WTC11 (cell line): ENCODE measurements at regions not wholly inside any gene's neighbourhood (a gene's known extent, or its start where the extent isn't known, plus 50 kb on each side); places are given as distances from the start of the nearest gene placed in this dataset.

Experiments
- ATAC-seq: fragments of 200-7000 bp; cut with Tn5 transposase; 2 replicates; pipeline ENCODE4 v1.10.0; 2021; ENCODE audit warnings: mild to moderate bottlenecking, moderate library complexity
- CTCF ChIA-PET: fragments of 300-600 bp; sonication (Branson Sonifier 250); formaldehyde crosslinking; loops from one replicate; lab custom pipeline; 2021; ENCODE audit warnings: antibody characterized with exemption; lab: Charles Lee
- POLR2A ChIA-PET: fragments of 350-600 bp; sonication (Branson Sonifier 250); formaldehyde crosslinking; loops from one replicate; lab custom pipeline; 2021; ENCODE audit warnings: antibody characterized with exemption; lab: Charles Lee
- DNase-seq: peaks from one replicate; pipeline ENCODE4 v3.0.0; 2021; ENCODE audit warnings: low spot score
- H3K27ac Mint-ChIP-seq: 2 replicates; pipeline ENCODE4 v1.8.0; 2021; ENCODE audit warnings: mixed read lengths
- H3K27me3 Mint-ChIP-seq: 2 replicates; pipeline ENCODE4 v1.8.0; 2021; ENCODE audit warnings: low read depth, mild to moderate bottlenecking, moderate library complexity, mixed read lengths
- H3K36me3 Mint-ChIP-seq: 2 replicates; pipeline ENCODE4 v1.8.0; 2021; ENCODE audit warnings: mixed read lengths
- H3K4me1 Mint-ChIP-seq: 2 replicates; pipeline ENCODE4 v1.8.0; 2022; ENCODE audit warnings: mixed read lengths
- H3K4me3 Mint-ChIP-seq: 2 replicates; pipeline ENCODE4 v1.8.0; 2021; ENCODE audit warnings: mild to moderate bottlenecking, moderate library complexity, mixed read lengths
- H3K9me3 Mint-ChIP-seq: 2 replicates; pipeline ENCODE4 v1.8.0; 2021; ENCODE audit warnings: mixed read lengths
- AFF4 ChIP-seq: sonication (generic); formaldehyde crosslinking; IDR thresholded peaks from 2 replicates; pipeline ENCODE4 v1.8.1; 2023; ENCODE audit warnings: mild to moderate bottlenecking, missing genetic modification reagents, borderline replicate concordance
- AR ChIP-seq: fragments of 250-450 bp; sonication (Bioruptor Pico); IDR thresholded peaks from 2 replicates; pipeline ENCODE4 v1.9.0; 2021; ENCODE audit warnings: mild to moderate bottlenecking
- CREB1 ChIP-seq: sonication (generic); formaldehyde crosslinking; IDR thresholded peaks from 2 replicates; pipeline ENCODE4 v1.8.0; 2023; ENCODE audit warnings: mild to moderate bottlenecking, missing genetic modification reagents
- CREM ChIP-seq: sonication (generic); formaldehyde crosslinking; IDR thresholded peaks from 2 replicates; pipeline ENCODE4 v1.8.1; 2022; ENCODE audit warnings: mild to moderate bottlenecking, missing genetic modification reagents, moderate library complexity
- EMX1 ChIP-seq: fragments of 250-450 bp; sonication (Bioruptor Pico); IDR thresholded peaks from 2 replicates; pipeline ENCODE4 v1.8.0; 2021; ENCODE audit warnings: mild to moderate bottlenecking
- ESRRA ChIP-seq: sonication (generic); formaldehyde crosslinking; IDR thresholded peaks from 2 replicates; pipeline ENCODE4 v1.8.1; 2022; ENCODE audit warnings: mild to moderate bottlenecking, missing genetic modification reagents, borderline replicate concordance
- ETV6 ChIP-seq: sonication (generic); formaldehyde crosslinking; IDR thresholded peaks from 2 replicates; pipeline ENCODE4 v1.8.1; 2022; ENCODE audit warnings: mild to moderate bottlenecking, missing genetic modification reagents
- GABPB1 ChIP-seq: sonication (generic); formaldehyde crosslinking; IDR thresholded peaks from 2 replicates; pipeline ENCODE4 v1.8.1; 2023; ENCODE audit warnings: mild to moderate bottlenecking, missing genetic modification reagents
- HMGA2 ChIP-seq: fragments of 250-450 bp; sonication (Bioruptor Pico); IDR thresholded peaks from 2 replicates; pipeline ENCODE4 v1.4.0; 2021; ENCODE audit warnings: mild to moderate bottlenecking, moderate library complexity
- IRF1 ChIP-seq: sonication (generic); formaldehyde crosslinking; IDR thresholded peaks from 2 replicates; pipeline ENCODE4 v1.8.0; 2023; ENCODE audit warnings: missing genetic modification reagents
- IRF2 ChIP-seq: sonication (generic); formaldehyde crosslinking; IDR thresholded peaks from 2 replicates; pipeline ENCODE4 v1.8.0; 2022; ENCODE audit warnings: low read depth, missing genetic modification reagents, borderline replicate concordance
- NFE2L1 ChIP-seq: sonication (generic); formaldehyde crosslinking; IDR thresholded peaks from 2 replicates; pipeline ENCODE4 v1.8.1; 2023; ENCODE audit warnings: missing genetic modification reagents
- NFYB ChIP-seq: sonication (generic); formaldehyde crosslinking; conservative IDR thresholded peaks from 2 replicates; pipeline ENCODE4 v1.8.0; 2022; ENCODE audit warnings: low read depth, missing genetic modification reagents
- NR2C2 ChIP-seq: sonication (generic); formaldehyde crosslinking; IDR thresholded peaks from 2 replicates; pipeline ENCODE4 v1.8.0; 2022; ENCODE audit warnings: mild to moderate bottlenecking, missing genetic modification reagents
- NR3C1 ChIP-seq: sonication (generic); formaldehyde crosslinking; conservative IDR thresholded peaks from 2 replicates; pipeline ENCODE4 v1.8.1; 2023; ENCODE audit warnings: low read depth, mild to moderate bottlenecking, missing genetic modification reagents
- PRRX2 ChIP-seq: fragments of 250-450 bp; sonication (Bioruptor Pico); IDR thresholded peaks from 2 replicates; pipeline ENCODE4 v1.8.0; 2021; ENCODE audit warnings: mild to moderate bottlenecking
- TCF7 ChIP-seq: sonication (generic); formaldehyde crosslinking; IDR thresholded peaks from 2 replicates; pipeline ENCODE4 v1.8.0; 2022; ENCODE audit warnings: mild to moderate bottlenecking, low read depth, missing genetic modification reagents, moderate library complexity
- TEAD4 ChIP-seq: sonication (generic); formaldehyde crosslinking; IDR thresholded peaks from 2 replicates; pipeline ENCODE4 v1.8.0; 2022; ENCODE audit warnings: mild to moderate bottlenecking, missing genetic modification reagents
- USF1 ChIP-seq: sonication (generic); formaldehyde crosslinking; IDR thresholded peaks from 2 replicates; pipeline ENCODE4 v1.8.0; 2022; ENCODE audit warnings: mild to moderate bottlenecking, missing genetic modification reagents
- ZNF425 ChIP-seq: fragments of 250-450 bp; sonication (Bioruptor Pico); conservative IDR thresholded peaks from 2 replicates; pipeline ENCODE4 v1.9.0; 2021; ENCODE audit warnings: mild to moderate bottlenecking
- ZNF512 ChIP-seq: sonication (generic); formaldehyde crosslinking; IDR thresholded peaks from 2 replicates; pipeline ENCODE4 v1.8.1; 2022; ENCODE audit warnings: missing genetic modification reagents, borderline replicate concordance

GRCh38 chr6:109292420-109292819 is 89.8 kb downstream of the CD164 start (continued):
- no peak for TF ChIP-seq NFE2L1 (CRISPR knock-in tag)

GRCh38 chr6:109291902-109292301 is 90.4 kb downstream of the CD164 start:
- no peaks in the 10 kb centered on the region for H3K27me3 Mint-ChIP-seq
- H3K9me3 Mint-ChIP-seq, result no peaks in the 10 kb centered on the region
- no peak overlapping the region for H3K4me3 Mint-ChIP-seq
- no peak overlapping the region for H3K27ac Mint-ChIP-seq
- DNase-seq, result no peak
- no peaks in the 10 kb centered on the region for H3K36me3 Mint-ChIP-seq
- POLR2A ChIA-PET, result no interaction called here
- H3K4me1 Mint-ChIP-seq, result peaks cover 35% of the 10 kb centered on the region
- ATAC-seq, result no peak
- TF ChIP-seq ESRRA, result no peak
- TF ChIP-seq CREM (CRISPR knock-in tag), result no peak
- no peak for TF ChIP-seq ZNF512 (CRISPR knock-in tag)
- TF ChIP-seq AR, result no peak
- no peak for TF ChIP-seq NR3C1
- no peak for TF ChIP-seq NR2C2 (CRISPR knock-in tag)
- TF ChIP-seq IRF2 (CRISPR knock-in tag), result no peak
- no peak for TF ChIP-seq PRRX2 (CRISPR knock-in tag)
- no peak for TF ChIP-seq HMGA2 (CRISPR knock-in tag)
- no peak for TF ChIP-seq GABPB1
- TF ChIP-seq IRF1, result no peak
- no peak for TF ChIP-seq ETV6 (CRISPR knock-in tag)
- TF ChIP-seq EMX1 (CRISPR knock-in tag), result no peak
- TF ChIP-seq USF1, result no peak
- no peak for TF ChIP-seq ZNF425 (CRISPR knock-in tag)
- no peak for TF ChIP-seq TCF7
- TF ChIP-seq NFYB (CRISPR knock-in tag), result no peak
- no peak for TF ChIP-seq TEAD4 (CRISPR knock-in tag)
- no peak for TF ChIP-seq AFF4 (CRISPR knock-in tag)
- no peak for TF ChIP-seq CREB1 (CRISPR knock-in tag)
- TF ChIP-seq, all 79 proteins: peak for 0
- CTCF ChIA-PET, result interaction anchor here (0.6 to 1.3 kb wide), 2 partner anchors 154 to 1263 kb away, joined by 3 to 4 read pairs; no protein-coding TSS in a partner anchor
